Neural cell (in vitro differentiated cells): ENCODE measurements at regions not wholly inside any gene's neighbourhood (a gene's known extent, or its start where the extent isn't known, plus 50 kb on each side); places are given as distances from the start of the nearest gene placed in this dataset.
"Not testable (repeated sequence)": the region's sequence is repeated elsewhere in the genome, so short reads cannot be mapped to it uniquely, and the experiment has no call there.

ENCODE experiments used
- EP300 ChIP-seq: fragments of 450-650 bp; conservative IDR thresholded peaks from 2 replicates; pipeline ENCODE4 v1.6.1; 2014; ENCODE audit warnings: antibody characterized with exemption, mild to moderate bottlenecking, moderate library complexity; ENCODE audit not compliant: poor library complexity, severe bottlenecking
- EZH2 ChIP-seq: fragments of 200-600, 300-800 bp; shearing (Covaris generic), sonication (generic); IDR thresholded peaks from 2 replicates; pipeline ENCODE4 v1.6.1; 2014; ENCODE audit warnings: antibody characterized with exemption, low read length, borderline replicate concordance, mild to moderate bottlenecking; ENCODE audit not compliant: insufficient read depth, poor library complexity, severe bottlenecking
- REST ChIP-seq: IDR thresholded peaks from 2 replicates; pipeline ENCODE4 v1.6.1; 2012; ENCODE audit warnings: borderline replicate concordance
- TAF1 ChIP-seq: IDR thresholded peaks from 2 replicates; pipeline ENCODE4 v1.6.1; 2012; ENCODE audit warnings: low read depth
- TF ChIP-seq, protein P1 (sequence below): fragments of 450-650 bp; IDR thresholded peaks from 2 replicates; pipeline ENCODE4 v1.5.1; 2014; ENCODE audit warnings: antibody characterized with exemption, mild to moderate bottlenecking, moderate library complexity; ENCODE audit not compliant: poor library complexity, severe bottlenecking

- TF ChIP-seq TAF1, REST, EP300, EZH2: not testable (repeated sequence)
- TF ChIP-seq, protein P1, sequence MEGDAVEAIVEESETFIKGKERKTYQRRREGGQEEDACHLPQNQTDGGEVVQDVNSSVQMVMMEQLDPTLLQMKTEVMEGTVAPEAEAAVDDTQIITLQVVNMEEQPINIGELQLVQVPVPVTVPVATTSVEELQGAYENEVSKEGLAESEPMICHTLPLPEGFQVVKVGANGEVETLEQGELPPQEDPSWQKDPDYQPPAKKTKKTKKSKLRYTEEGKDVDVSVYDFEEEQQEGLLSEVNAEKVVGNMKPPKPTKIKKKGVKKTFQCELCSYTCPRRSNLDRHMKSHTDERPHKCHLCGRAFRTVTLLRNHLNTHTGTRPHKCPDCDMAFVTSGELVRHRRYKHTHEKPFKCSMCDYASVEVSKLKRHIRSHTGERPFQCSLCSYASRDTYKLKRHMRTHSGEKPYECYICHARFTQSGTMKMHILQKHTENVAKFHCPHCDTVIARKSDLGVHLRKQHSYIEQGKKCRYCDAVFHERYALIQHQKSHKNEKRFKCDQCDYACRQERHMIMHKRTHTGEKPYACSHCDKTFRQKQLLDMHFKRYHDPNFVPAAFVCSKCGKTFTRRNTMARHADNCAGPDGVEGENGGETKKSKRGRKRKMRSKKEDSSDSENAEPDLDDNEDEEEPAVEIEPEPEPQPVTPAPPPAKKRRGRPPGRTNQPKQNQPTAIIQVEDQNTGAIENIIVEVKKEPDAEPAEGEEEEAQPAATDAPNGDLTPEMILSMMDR, result not testable (repeated sequence)
Measured at GRCh38 chr2:193352665-193353242, 1158.0 kb upstream of the TMEFF2 start.
